H1 (cell line): ENCODE measurements at regions not wholly inside any gene's neighbourhood (a gene's known extent, or its start where the extent isn't known, plus 50 kb on each side); places are given as distances from the start of the nearest gene placed in this dataset.

Experiments
- BRCA1 ChIP-seq: IDR thresholded peaks from 2 replicates; pipeline ENCODE4 v1.6.1; 2012; ENCODE audit warnings: low read depth, low read length, improper control_type of control experiment
- CHD1 ChIP-seq: IDR thresholded peaks from 2 replicates; pipeline ENCODE4 v1.6.1; 2012; ENCODE audit warnings: low read depth, low read length, improper control_type of control experiment
- CREB1 ChIP-seq: IDR thresholded peaks from 2 replicates; pipeline ENCODE4 v1.6.1; 2012; ENCODE audit warnings: inconsistent platforms
- RFX5 ChIP-seq: IDR thresholded peaks from 2 replicates; pipeline ENCODE4 v1.6.1; 2011; ENCODE audit warnings: low read depth, low read length, improper control_type of control experiment, borderline replicate concordance
- TBP ChIP-seq: IDR thresholded peaks from 2 replicates; pipeline ENCODE4 v1.6.1; 2011; ENCODE audit warnings: low read depth, low read length, improper control_type of control experiment
- YY1 ChIP-seq: IDR thresholded peaks from 2 replicates; pipeline ENCODE4 v1.6.1; 2011; ENCODE audit warnings: low read depth, mild to moderate bottlenecking, low read length

DNA sequence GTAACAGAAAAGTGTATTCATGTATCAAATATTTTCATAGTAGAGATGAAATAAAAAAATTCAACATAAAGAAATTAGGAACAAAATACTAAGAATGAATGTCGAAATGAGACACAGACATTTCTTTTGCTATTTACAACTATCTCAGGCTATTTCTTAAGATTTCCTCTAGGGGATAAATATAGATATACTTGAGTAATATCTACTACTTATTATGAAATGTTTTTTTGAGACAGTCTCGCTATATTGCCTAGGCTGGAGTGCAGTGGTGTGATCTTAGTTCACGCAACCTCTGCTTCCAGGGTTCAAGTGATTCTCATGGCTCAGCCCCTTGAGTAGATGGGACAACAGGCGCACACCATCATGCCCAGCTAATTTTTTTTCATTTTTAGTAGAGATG lies 326.1 kb downstream of the RNF144A start (continued):
- TF ChIP-seq CREB1 (no peak), RFX5 (no peak), BRCA1 (no peak), CHD1 (no peak), YY1 (no peak), TBP (no peak)
- TF ChIP-seq, all 59 proteins: peak for 0
